ENCODE measurements at regions not wholly inside any gene's neighbourhood (a gene's known extent, or its start where the extent isn't known, plus 50 kb on each side); places are given as distances from the start of the nearest gene placed in this dataset.

- TF ChIP-seq CTCF (IDR thresholded peaks at IDR 0.05) (no peak), POLR2A (IDR thresholded peaks at IDR 0.05) (no peak)
Observed at GRCh38 chr5:133870661-133871060, 97.8 kb downstream of the C5orf15 start.
